HCT116 (cell line): ENCODE measurements at regions not wholly inside any gene's neighbourhood (a gene's known extent, or its start where the extent isn't known, plus 50 kb on each side); places are given as distances from the start of the nearest gene placed in this dataset.

Source experiments
- ATAC-seq: fragments of 200-7000 bp; cut with Tn5 transposase; 2 replicates; pipeline ENCODE4 v1.9.1; 2020; ENCODE audit warnings: mild to moderate bottlenecking, moderate library complexity
- BruUV-seq: library from RNA; stranded (reverse); fragments of 400-500 nt; replicated peaks from 2 replicates; lab custom pipeline; 2021; lab: Mats Ljungman, UMichigan
- CTCF ChIA-PET: fragments of 300-600 bp; sonication (Branson Sonifier 250); formaldehyde crosslinking; loops from one replicate; lab custom pipeline; 2021; ENCODE audit warnings: antibody characterized with exemption; lab: Charles Lee
- POLR2A ChIA-PET: fragments of 300-600, 350-600 bp; sonication (Branson Sonifier 250); formaldehyde crosslinking; loops from one replicate; lab custom pipeline; 2021; ENCODE audit warnings: antibody characterized with exemption; lab: Charles Lee
- RAD21 ChIA-PET, 2 experiments: fragments of 300-600 bp; sonication (Branson Sonifier 250); formaldehyde crosslinking; loops; one replicate each; lab custom pipeline; 2023; ENCODE audit warnings: low total read pairs in 2 of 2; ENCODE audit not compliant: uncharacterized antibody in 2 of 2, unreplicated experiment in 2 of 2, low non-redundant PET in 1 of 2; lab: Charles Lee
- DNase-seq: peaks from one replicate; pipeline ENCODE4 v3.0.0-alpha.2; 2010; ENCODE audit warnings: low read depth, low spot score
- H2AFZ ChIP-seq: fragments of 200-600 bp; shearing (Covaris generic), sonication (generic); 2 replicates; pipeline ENCODE4 v1.6.1; 2017; ENCODE audit warnings: low read depth, mixed run types, mixed read lengths, antibody characterized with exemption, low read length; ENCODE audit not compliant: poor library complexity, severe bottlenecking
- H3K27ac ChIP-seq: 2 replicates; pipeline ENCODE4 v1.5.1; 2012; ENCODE audit warnings: low read depth, low read length
- H3K27me3 ChIP-seq: fragments of 200-600 bp; sonication (generic); 2 replicates; pipeline ENCODE4 v1.6.1; 2016; ENCODE audit warnings: mixed run types, low read length, mixed read lengths; ENCODE audit not compliant: insufficient read depth
- H3K36me3 ChIP-seq, 2 experiments: fragments of 200-500 bp in 1 of 2; fragments of 200-600 bp in 1 of 2; sonication (Bioruptor generic) in 1 of 2; sonication (generic) in 1 of 2; 2 replicates each; pipeline versions ENCODE4 v1.5.1 to v1.6.1; 2014 to 2016; ENCODE audit warnings: low read length in 2 of 2, inconsistent platforms in 1 of 2, mixed read lengths in 1 of 2, mixed run types in 1 of 2; ENCODE audit not compliant: insufficient read depth in 2 of 2, control insufficient read depth in 1 of 2
- H3K4me1 ChIP-seq, 2 experiments: fragments of 200-600 bp in 1 of 2; sonication (generic) in 1 of 2; 2 replicates each; pipeline versions ENCODE4 v1.5.1 to v1.6.1; 2012 to 2017; ENCODE audit warnings: low read length in 2 of 2, inconsistent platforms in 1 of 2, mild to moderate bottlenecking in 1 of 2, mixed read lengths in 1 of 2, mixed run types in 1 of 2, moderate library complexity in 1 of 2; ENCODE audit not compliant: insufficient read depth in 2 of 2, control insufficient read depth in 1 of 2
- H3K4me2 ChIP-seq: fragments of 200-600 bp; sonication (generic); 2 replicates; pipeline ENCODE4 v1.6.1; 2017; ENCODE audit warnings: mixed run types, low read length, mixed read lengths
- H3K4me3 ChIP-seq, 2 experiments: fragments of 200-600 bp in 1 of 2; sonication (generic) in 1 of 2; replicated peaks in 1 of 2; 2 replicates each; pipeline ENCODE4 v1.5.1; 2011 to 2016; ENCODE audit warnings: low read length in 2 of 2, control low read depth in 1 of 2, low read depth in 1 of 2, mild to moderate bottlenecking in 1 of 2, mixed read lengths in 1 of 2, mixed run types in 1 of 2
- H3K79me2 ChIP-seq: fragments of 200-600 bp; sonication (generic); 2 replicates; pipeline ENCODE4 v1.6.1; 2017; ENCODE audit warnings: mild to moderate bottlenecking, mixed run types, low read length, moderate library complexity, mixed read lengths; ENCODE audit not compliant: insufficient read depth
- H3K9ac ChIP-seq: fragments of 200-600 bp; sonication (generic); 2 replicates; pipeline ENCODE4 v1.6.1; 2016; ENCODE audit warnings: low read length, mixed read lengths
- H3K9me2 ChIP-seq: fragments of 200-600 bp; sonication (generic), shearing (Covaris generic); 2 replicates; pipeline ENCODE4 v1.6.1; 2017; ENCODE audit warnings: mixed run types, mild to moderate bottlenecking, moderate library complexity; ENCODE audit not compliant: insufficient read depth
- H3K9me3 ChIP-seq, 2 experiments: fragments of 200-500 bp in 1 of 2; fragments of 200-600 bp in 1 of 2; sonication (Bioruptor generic) in 1 of 2; sonication (generic) in 1 of 2; 2 replicates each; pipeline ENCODE4 v1.6.1; 2014 to 2017; ENCODE audit warnings: low read length in 2 of 2, mixed read lengths in 2 of 2, inconsistent platforms in 1 of 2, low read depth in 1 of 2, mild to moderate bottlenecking in 1 of 2, mixed run types in 1 of 2, moderate library complexity in 1 of 2; ENCODE audit not compliant: control insufficient read depth in 1 of 2, insufficient read depth in 1 of 2
- H4K20me1 ChIP-seq: fragments of 200-600 bp; sonication (generic), shearing (Covaris generic); 2 replicates; pipeline ENCODE4 v1.6.1; 2017; ENCODE audit warnings: mixed run types, mild to moderate bottlenecking, moderate library complexity; ENCODE audit not compliant: insufficient read depth
- CEBPB ChIP-seq: IDR thresholded peaks from 2 replicates; pipeline ENCODE4 v1.6.1; 2012; ENCODE audit warnings: low read depth
- CTCF ChIP-seq, 3 experiments: fragments of 200-600 bp in 1 of 3; sonication (generic) in 1 of 3; IDR thresholded peaks in 2 of 3; conservative IDR thresholded peaks in 1 of 3; 2 replicates each; pipeline ENCODE4 v1.5.1; 2012 to 2017; ENCODE audit warnings: low read depth in 2 of 3, low read length in 2 of 3, antibody characterized with exemption in 1 of 3, borderline replicate concordance in 1 of 3, control low read depth in 1 of 3, mild to moderate bottlenecking in 1 of 3, mixed read lengths in 1 of 3, mixed run types in 1 of 3, moderate library complexity in 1 of 3; ENCODE audit not compliant: insufficient read depth in 1 of 3
- FOSL1 ChIP-seq: IDR thresholded peaks from 2 replicates; pipeline ENCODE4 v1.6.1; 2012; ENCODE audit warnings: low read depth
- JUND ChIP-seq: IDR thresholded peaks from 2 replicates; pipeline ENCODE4 v1.6.1; 2012
- POLR2AphosphoS5 ChIP-seq: IDR thresholded peaks from 2 replicates; pipeline ENCODE4 v1.6.1; 2011; ENCODE audit warnings: mild to moderate bottlenecking, low read depth, low read length, moderate library complexity
- SIN3A ChIP-seq: IDR thresholded peaks from 2 replicates; pipeline ENCODE4 v1.6.1; 2012; ENCODE audit warnings: low read depth
- SRF ChIP-seq: IDR thresholded peaks from 2 replicates; pipeline ENCODE4 v1.6.1; 2012; ENCODE audit warnings: low read depth
- ZBTB33 ChIP-seq: IDR thresholded peaks from 2 replicates; pipeline ENCODE4 v1.6.1; 2011; ENCODE audit warnings: mild to moderate bottlenecking, low read length, moderate library complexity; ENCODE audit not compliant: insufficient replicate concordance; ENCODE audit errors: extremely low read depth
- ZFX ChIP-seq: fragments of 450-650 bp; IDR thresholded peaks from 2 replicates; pipeline ENCODE4 v1.6.1; 2017
- intact Hi-C: fragments of 100-400 bp; cut with micrococcal nuclease; formaldehyde crosslinking; loops from 2 replicates; pipeline ENCODE4 v1.10.0; 2022
- TF ChIP-seq, protein P1 (sequence below): IDR thresholded peaks from 2 replicates; pipeline ENCODE4 v1.6.1; 2012; ENCODE audit warnings: low read depth

GRCh38 chr12:78414071-78414470, 450.5 kb upstream of the SYT1 start:
- intact Hi-C loops: no loop called here
- no peak overlapping the region for H3K27ac ChIP-seq
- no peaks in the 10 kb centered on the region for H3K27me3 ChIP-seq
- no peaks in the 10 kb centered on the region for H4K20me1 ChIP-seq
- H3K4me3 ChIP-seq: no peak overlapping the region
- H3K9ac ChIP-seq: no peak overlapping the region
- H3K4me2 ChIP-seq: no peak overlapping the region
- TF ChIP-seq CEBPB: no peak
- no peak for TF ChIP-seq ZBTB33
- TF ChIP-seq JUND: no peak
- H2AFZ ChIP-seq: no peak overlapping the region
- CTCF ChIA-PET: no interaction called here
- no peaks in the 10 kb centered on the region for H3K36me3 ChIP-seq
- no peaks in the 10 kb centered on the region for H3K4me1 ChIP-seq
- no TSS peak for BruUV-seq
- no peaks in the 10 kb centered on the region for H3K9me2 ChIP-seq
- no peak for ATAC-seq
- H3K9me3 ChIP-seq: no peaks in the 10 kb centered on the region
- RAD21 ChIA-PET: no interaction called here
- POLR2A ChIA-PET: no interaction called here
- DNase-seq: no peak
- H3K79me2 ChIP-seq: no peaks in the 10 kb centered on the region

DNA sequence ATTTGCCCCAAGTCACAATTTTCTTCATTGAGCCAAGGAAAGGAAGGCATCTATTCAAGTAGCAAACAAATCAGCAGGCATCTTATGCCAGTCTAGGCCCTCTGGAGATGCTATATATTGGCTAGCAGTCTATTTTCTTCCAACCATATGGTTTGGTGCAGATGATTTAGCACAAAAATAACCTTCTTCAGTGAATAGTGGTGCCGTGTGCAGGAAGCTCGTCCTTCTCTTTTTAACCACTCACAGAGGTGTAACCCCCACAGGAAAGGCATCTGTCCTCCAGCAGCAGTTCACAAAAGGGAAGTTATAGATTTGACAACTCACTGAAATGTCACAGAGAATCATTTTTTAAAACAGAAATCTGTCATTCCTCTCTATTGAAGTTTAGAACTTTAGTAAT, 445.7 kb upstream of the SYT1 start:
- RAD21 ChIA-PET: no interaction called here
- no peak overlapping the region for H3K4me2 ChIP-seq
- no peaks in the 10 kb centered on the region for H3K9me3 ChIP-seq
- no peak overlapping the region for H3K9ac ChIP-seq
- no peaks in the 10 kb centered on the region for H3K27me3 ChIP-seq
- DNase-seq: no peak
- no peaks in the 10 kb centered on the region for H3K79me2 ChIP-seq
- H4K20me1 ChIP-seq: no peaks in the 10 kb centered on the region
- no TSS peak for BruUV-seq
- no peaks in the 10 kb centered on the region for H3K4me1 ChIP-seq
- CTCF ChIA-PET: no interaction called here
- no peak overlapping the region for H3K4me3 ChIP-seq
- H3K27ac ChIP-seq: no peak overlapping the region
- ATAC-seq: no peak
- H2AFZ ChIP-seq: no peak overlapping the region
- intact Hi-C loops: no loop called here
- H3K9me2 ChIP-seq: no peaks in the 10 kb centered on the region
- POLR2A ChIA-PET: no interaction called here
- no peaks in the 10 kb centered on the region for H3K36me3 ChIP-seq
- TF ChIP-seq SIN3A (no peak), ZBTB33 (no peak), CTCF (IDR thresholded peaks at IDR 0.05 in 2 of 3, conservative IDR thresholded peaks at IDR 0.05 in 1 of 3; ENCODE audit: borderline replicate concordance in 1 of 3, insufficient read depth in 1 of 3, low read depth in 2 of 3, low read length in 2 of 3) (no peak), ZFX (no peak), POLR2AphosphoS5 (no peak), JUND (no peak), SRF (no peak), CEBPB (no peak), FOSL1 (no peak)
- TF ChIP-seq, protein P1, sequence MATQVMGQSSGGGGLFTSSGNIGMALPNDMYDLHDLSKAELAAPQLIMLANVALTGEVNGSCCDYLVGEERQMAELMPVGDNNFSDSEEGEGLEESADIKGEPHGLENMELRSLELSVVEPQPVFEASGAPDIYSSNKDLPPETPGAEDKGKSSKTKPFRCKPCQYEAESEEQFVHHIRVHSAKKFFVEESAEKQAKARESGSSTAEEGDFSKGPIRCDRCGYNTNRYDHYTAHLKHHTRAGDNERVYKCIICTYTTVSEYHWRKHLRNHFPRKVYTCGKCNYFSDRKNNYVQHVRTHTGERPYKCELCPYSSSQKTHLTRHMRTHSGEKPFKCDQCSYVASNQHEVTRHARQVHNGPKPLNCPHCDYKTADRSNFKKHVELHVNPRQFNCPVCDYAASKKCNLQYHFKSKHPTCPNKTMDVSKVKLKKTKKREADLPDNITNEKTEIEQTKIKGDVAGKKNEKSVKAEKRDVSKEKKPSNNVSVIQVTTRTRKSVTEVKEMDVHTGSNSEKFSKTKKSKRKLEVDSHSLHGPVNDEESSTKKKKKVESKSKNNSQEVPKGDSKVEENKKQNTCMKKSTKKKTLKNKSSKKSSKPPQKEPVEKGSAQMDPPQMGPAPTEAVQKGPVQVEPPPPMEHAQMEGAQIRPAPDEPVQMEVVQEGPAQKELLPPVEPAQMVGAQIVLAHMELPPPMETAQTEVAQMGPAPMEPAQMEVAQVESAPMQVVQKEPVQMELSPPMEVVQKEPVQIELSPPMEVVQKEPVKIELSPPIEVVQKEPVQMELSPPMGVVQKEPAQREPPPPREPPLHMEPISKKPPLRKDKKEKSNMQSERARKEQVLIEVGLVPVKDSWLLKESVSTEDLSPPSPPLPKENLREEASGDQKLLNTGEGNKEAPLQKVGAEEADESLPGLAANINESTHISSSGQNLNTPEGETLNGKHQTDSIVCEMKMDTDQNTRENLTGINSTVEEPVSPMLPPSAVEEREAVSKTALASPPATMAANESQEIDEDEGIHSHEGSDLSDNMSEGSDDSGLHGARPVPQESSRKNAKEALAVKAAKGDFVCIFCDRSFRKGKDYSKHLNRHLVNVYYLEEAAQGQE: no peak
